Panc1 (cell line): ENCODE measurements at regions not wholly inside any gene's neighbourhood (a gene's known extent, or its start where the extent isn't known, plus 50 kb on each side); places are given as distances from the start of the nearest gene placed in this dataset.

ENCODE experiments used
- ATAC-seq: fragments of 200-7000 bp; cut with Tn5 transposase; 2 replicates; pipeline ENCODE4 v1.9.1; 2020; ENCODE audit warnings: mild to moderate bottlenecking, moderate library complexity
- BruUV-seq: library from RNA; stranded (reverse); fragments of 400-500 nt; replicated peaks from 2 replicates; lab custom pipeline; 2021; lab: Mats Ljungman, UMichigan
- CTCF ChIA-PET: fragments of 300-600 bp; sonication (Branson Sonifier 250); formaldehyde crosslinking; loops from one replicate; lab custom pipeline; 2022; ENCODE audit warnings: antibody characterized with exemption; lab: Charles Lee
- POLR2A ChIA-PET: fragments of 300-600 bp; sonication (Branson Sonifier 250); formaldehyde crosslinking; loops from one replicate; lab custom pipeline; 2022; ENCODE audit warnings: antibody characterized with exemption; lab: Charles Lee
- DNase-seq: peaks from one replicate; pipeline ENCODE4 v3.0.0-alpha.2; 2010; ENCODE audit warnings: low read depth, low spot score
- H3K27ac ChIP-seq: 2 replicates; pipeline ENCODE4 v1.5.1; 2011; ENCODE audit warnings: mild to moderate bottlenecking, low read length, inconsistent platforms
- H3K27me3 ChIP-seq: fragments of 200-500 bp; sonication (Bioruptor generic); 2 replicates; pipeline ENCODE4 v1.6.0; 2014; ENCODE audit warnings: low read length, inconsistent platforms; ENCODE audit not compliant: control insufficient read depth, insufficient read depth
- H3K36me3 ChIP-seq: fragments of 200-500 bp; sonication (Bioruptor generic); 2 replicates; pipeline ENCODE4 v1.5.1; 2014; ENCODE audit warnings: inconsistent platforms, mild to moderate bottlenecking, low read length, moderate library complexity; ENCODE audit not compliant: control insufficient read depth, insufficient read depth
- H3K4me1 ChIP-seq: 2 replicates; pipeline ENCODE4 v1.5.1; 2011; ENCODE audit warnings: inconsistent platforms, mild to moderate bottlenecking, low read length, moderate library complexity; ENCODE audit not compliant: control insufficient read depth, insufficient read depth
- H3K4me3 ChIP-seq, 2 experiments: 2 replicates each; pipeline ENCODE4 v1.5.1; 2011 to 2012; ENCODE audit warnings: low read depth in 2 of 2, low read length in 2 of 2, mild to moderate bottlenecking in 2 of 2, inconsistent platforms in 1 of 2, moderate library complexity in 1 of 2
- H3K9me3 ChIP-seq: fragments of 200-500 bp; sonication (Bioruptor generic); 2 replicates; pipeline ENCODE4 v1.5.1; 2014; ENCODE audit warnings: low read depth, mild to moderate bottlenecking, inconsistent platforms, low read length, moderate library complexity; ENCODE audit not compliant: control insufficient read depth, insufficient read depth
- POLR2AphosphoS5 ChIP-seq: IDR thresholded peaks from 2 replicates; pipeline ENCODE4 v1.6.1; 2012; ENCODE audit warnings: mild to moderate bottlenecking, low read depth, low read length, moderate library complexity
- SIN3A ChIP-seq: IDR thresholded peaks from 2 replicates; pipeline ENCODE4 v1.6.1; 2012; ENCODE audit warnings: low read depth, mild to moderate bottlenecking, low read length, moderate library complexity, borderline replicate concordance; ENCODE audit not compliant: insufficient read depth
- TCF7L2 ChIP-seq: IDR thresholded peaks from 2 replicates; pipeline ENCODE4 v1.6.1; 2011; ENCODE audit warnings: mild to moderate bottlenecking, low read depth, low read length, inconsistent platforms
- in situ Hi-C: cut with HindIII; loops from 2 replicates; pipeline ENCODE4 v1.10.0; 2016; ENCODE audit warnings: low sequenced_read_pairs, low pct_unique_long_range_greater_than_20kb
- intact Hi-C: fragments of 100-400 bp; cut with micrococcal nuclease; formaldehyde crosslinking; loops from one replicate; pipeline ENCODE4 v1.10.0; 2022; ENCODE audit not compliant: unreplicated experiment
- TF ChIP-seq, protein P1 (sequence below): fragments of 450-650 bp; IDR thresholded peaks from 2 replicates; pipeline ENCODE4 v1.5.1; 2017; ENCODE audit warnings: mild to moderate bottlenecking
- TF ChIP-seq, protein P2 (sequence below), 2 experiments: IDR thresholded peaks; 2 replicates each; pipeline ENCODE4 v1.6.1; 2011 to 2012; ENCODE audit warnings: low read depth in 2 of 2, control low read depth in 1 of 2, low read length in 1 of 2, mild to moderate bottlenecking in 1 of 2, moderate library complexity in 1 of 2; ENCODE audit not compliant: insufficient read depth in 1 of 2

GRCh38 chr12:23426328-23426727 lies 523.1 kb downstream of the SOX5 start:
- intact Hi-C loops (no loop called here), in situ Hi-C loops (no loop called here)
- no peaks in the 10 kb centered on the region for H3K4me1 ChIP-seq
- ATAC-seq (no peak), DNase-seq (no peak)
- H3K27me3 ChIP-seq = no peaks in the 10 kb centered on the region
- TF ChIP-seq, protein P1, sequence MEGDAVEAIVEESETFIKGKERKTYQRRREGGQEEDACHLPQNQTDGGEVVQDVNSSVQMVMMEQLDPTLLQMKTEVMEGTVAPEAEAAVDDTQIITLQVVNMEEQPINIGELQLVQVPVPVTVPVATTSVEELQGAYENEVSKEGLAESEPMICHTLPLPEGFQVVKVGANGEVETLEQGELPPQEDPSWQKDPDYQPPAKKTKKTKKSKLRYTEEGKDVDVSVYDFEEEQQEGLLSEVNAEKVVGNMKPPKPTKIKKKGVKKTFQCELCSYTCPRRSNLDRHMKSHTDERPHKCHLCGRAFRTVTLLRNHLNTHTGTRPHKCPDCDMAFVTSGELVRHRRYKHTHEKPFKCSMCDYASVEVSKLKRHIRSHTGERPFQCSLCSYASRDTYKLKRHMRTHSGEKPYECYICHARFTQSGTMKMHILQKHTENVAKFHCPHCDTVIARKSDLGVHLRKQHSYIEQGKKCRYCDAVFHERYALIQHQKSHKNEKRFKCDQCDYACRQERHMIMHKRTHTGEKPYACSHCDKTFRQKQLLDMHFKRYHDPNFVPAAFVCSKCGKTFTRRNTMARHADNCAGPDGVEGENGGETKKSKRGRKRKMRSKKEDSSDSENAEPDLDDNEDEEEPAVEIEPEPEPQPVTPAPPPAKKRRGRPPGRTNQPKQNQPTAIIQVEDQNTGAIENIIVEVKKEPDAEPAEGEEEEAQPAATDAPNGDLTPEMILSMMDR = no peak
- TF ChIP-seq, protein P2, sequence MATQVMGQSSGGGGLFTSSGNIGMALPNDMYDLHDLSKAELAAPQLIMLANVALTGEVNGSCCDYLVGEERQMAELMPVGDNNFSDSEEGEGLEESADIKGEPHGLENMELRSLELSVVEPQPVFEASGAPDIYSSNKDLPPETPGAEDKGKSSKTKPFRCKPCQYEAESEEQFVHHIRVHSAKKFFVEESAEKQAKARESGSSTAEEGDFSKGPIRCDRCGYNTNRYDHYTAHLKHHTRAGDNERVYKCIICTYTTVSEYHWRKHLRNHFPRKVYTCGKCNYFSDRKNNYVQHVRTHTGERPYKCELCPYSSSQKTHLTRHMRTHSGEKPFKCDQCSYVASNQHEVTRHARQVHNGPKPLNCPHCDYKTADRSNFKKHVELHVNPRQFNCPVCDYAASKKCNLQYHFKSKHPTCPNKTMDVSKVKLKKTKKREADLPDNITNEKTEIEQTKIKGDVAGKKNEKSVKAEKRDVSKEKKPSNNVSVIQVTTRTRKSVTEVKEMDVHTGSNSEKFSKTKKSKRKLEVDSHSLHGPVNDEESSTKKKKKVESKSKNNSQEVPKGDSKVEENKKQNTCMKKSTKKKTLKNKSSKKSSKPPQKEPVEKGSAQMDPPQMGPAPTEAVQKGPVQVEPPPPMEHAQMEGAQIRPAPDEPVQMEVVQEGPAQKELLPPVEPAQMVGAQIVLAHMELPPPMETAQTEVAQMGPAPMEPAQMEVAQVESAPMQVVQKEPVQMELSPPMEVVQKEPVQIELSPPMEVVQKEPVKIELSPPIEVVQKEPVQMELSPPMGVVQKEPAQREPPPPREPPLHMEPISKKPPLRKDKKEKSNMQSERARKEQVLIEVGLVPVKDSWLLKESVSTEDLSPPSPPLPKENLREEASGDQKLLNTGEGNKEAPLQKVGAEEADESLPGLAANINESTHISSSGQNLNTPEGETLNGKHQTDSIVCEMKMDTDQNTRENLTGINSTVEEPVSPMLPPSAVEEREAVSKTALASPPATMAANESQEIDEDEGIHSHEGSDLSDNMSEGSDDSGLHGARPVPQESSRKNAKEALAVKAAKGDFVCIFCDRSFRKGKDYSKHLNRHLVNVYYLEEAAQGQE (IDR thresholded peaks at IDR 0.05; ENCODE audit: insufficient read depth in 1 of 2, low read depth in 2 of 2, low read length in 1 of 2) = no peak
- TF ChIP-seq POLR2AphosphoS5 (no peak), SIN3A (no peak), TCF7L2 (no peak)
- no peaks in the 10 kb centered on the region for H3K36me3 ChIP-seq
- H3K4me3 ChIP-seq = no peak overlapping the region
- H3K9me3 ChIP-seq = no peaks in the 10 kb centered on the region
- BruUV-seq = no TSS peak
- ChIA-PET CTCF (no interaction called here), POLR2A (no interaction called here)
- no peak overlapping the region for H3K27ac ChIP-seq

DNA sequence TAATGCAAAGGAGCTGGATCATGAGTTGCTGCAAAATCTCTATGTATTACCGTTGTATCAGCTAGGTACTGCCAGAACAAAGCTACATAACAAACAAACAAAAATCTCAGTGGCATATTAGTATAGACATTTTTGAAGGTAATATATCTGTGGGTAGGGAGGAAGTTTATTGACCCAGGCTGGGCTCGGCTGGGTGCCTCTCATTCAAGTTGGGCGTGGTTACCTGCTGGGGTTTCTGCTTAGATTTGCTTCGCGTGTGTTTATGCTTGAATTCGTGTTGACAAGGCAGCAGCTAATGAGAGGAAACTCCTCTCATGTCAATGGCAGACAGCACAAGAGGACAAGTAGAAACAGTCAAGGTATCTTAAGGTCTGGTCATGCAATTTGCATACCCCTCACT lies 520.7 kb downstream of the SOX5 start:
- in situ Hi-C loops = no loop called here
- BruUV-seq = no TSS peak
- H3K27me3 ChIP-seq = no peaks in the 10 kb centered on the region
- H3K4me1 ChIP-seq = no peaks in the 10 kb centered on the region
- POLR2A ChIA-PET = interaction anchor here (0.6 kb wide), 1 partner anchor 193 kb away, joined by 3 read pairs; no protein-coding TSS in a partner anchor
- intact Hi-C loops = no loop called here
- H3K4me3 ChIP-seq = no peak overlapping the region
- DNase-seq = no peak
- H3K27ac ChIP-seq = no peak overlapping the region
- TF ChIP-seq POLR2AphosphoS5 (no peak), SIN3A (no peak), TCF7L2 (no peak)
- TF ChIP-seq, protein P2 (IDR thresholded peaks at IDR 0.05; ENCODE audit: insufficient read depth in 1 of 2, low read depth in 2 of 2, low read length in 1 of 2) = no peak
- TF ChIP-seq, protein P1 = no peak
- CTCF ChIA-PET = no interaction called here
- H3K36me3 ChIP-seq = no peaks in the 10 kb centered on the region
- ATAC-seq = no peak
- H3K9me3 ChIP-seq = no peaks in the 10 kb centered on the region
